ENCODE measurements at regions not wholly inside any gene's neighbourhood (a gene's known extent, or its start where the extent isn't known, plus 50 kb on each side); places are given as distances from the start of the nearest gene placed in this dataset.

GRCh38 chr1:103283371-103283770, 175.0 kb upstream of the COL11A1 start:
- no peak for TF ChIP-seq CTCF (IDR thresholded peaks at IDR 0.05)
- no peak for TF ChIP-seq POLR2A (IDR thresholded peaks at IDR 0.05)
